Glutamatergic neuron (in vitro differentiated cells): ENCODE measurements at regions not wholly inside any gene's neighbourhood (a gene's known extent, or its start where the extent isn't known, plus 50 kb on each side); places are given as distances from the start of the nearest gene placed in this dataset.
A peak's percentile ranks its signal among the peaks of the same experiment; 100 is the strongest.

ENCODE experiments used
- DNase-seq: peaks from one replicate; pipeline ENCODE4 v3.0.0; 2022
- H3K27ac Mint-ChIP-seq: one replicate; pipeline ENCODE4 v1.8.0; 2020; ENCODE audit warnings: mild to moderate bottlenecking, mixed read lengths, inconsistent platforms; ENCODE audit not compliant: unreplicated experiment
- H3K27me3 Mint-ChIP-seq: one replicate; pipeline ENCODE4 v1.8.0; 2020; ENCODE audit warnings: mild to moderate bottlenecking, moderate library complexity, mixed read lengths, inconsistent platforms; ENCODE audit not compliant: unreplicated experiment
- H3K36me3 Mint-ChIP-seq: one replicate; pipeline ENCODE4 v1.8.0; 2020; ENCODE audit warnings: mild to moderate bottlenecking, mixed read lengths, inconsistent platforms; ENCODE audit not compliant: unreplicated experiment
- H3K4me1 Mint-ChIP-seq: one replicate; pipeline ENCODE4 v1.8.0; 2020; ENCODE audit warnings: mild to moderate bottlenecking, low read depth, mixed read lengths, inconsistent platforms; ENCODE audit not compliant: unreplicated experiment
- H3K4me3 Mint-ChIP-seq: one replicate; pipeline ENCODE4 v1.8.0; 2020; ENCODE audit warnings: mild to moderate bottlenecking, mixed read lengths, inconsistent platforms; ENCODE audit not compliant: unreplicated experiment
- H3K9me3 Mint-ChIP-seq: one replicate; pipeline ENCODE4 v1.8.0; 2020; ENCODE audit warnings: mild to moderate bottlenecking, moderate library complexity, mixed read lengths, inconsistent platforms; ENCODE audit not compliant: unreplicated experiment
- TF ChIP-seq, protein P1 (sequence below): fragments of 200-600 bp; sonication (generic); IDR thresholded peaks from one replicate; pipeline ENCODE4 v1.5.0; 2021; ENCODE audit not compliant: partially characterized antibody, unreplicated experiment

DNA sequence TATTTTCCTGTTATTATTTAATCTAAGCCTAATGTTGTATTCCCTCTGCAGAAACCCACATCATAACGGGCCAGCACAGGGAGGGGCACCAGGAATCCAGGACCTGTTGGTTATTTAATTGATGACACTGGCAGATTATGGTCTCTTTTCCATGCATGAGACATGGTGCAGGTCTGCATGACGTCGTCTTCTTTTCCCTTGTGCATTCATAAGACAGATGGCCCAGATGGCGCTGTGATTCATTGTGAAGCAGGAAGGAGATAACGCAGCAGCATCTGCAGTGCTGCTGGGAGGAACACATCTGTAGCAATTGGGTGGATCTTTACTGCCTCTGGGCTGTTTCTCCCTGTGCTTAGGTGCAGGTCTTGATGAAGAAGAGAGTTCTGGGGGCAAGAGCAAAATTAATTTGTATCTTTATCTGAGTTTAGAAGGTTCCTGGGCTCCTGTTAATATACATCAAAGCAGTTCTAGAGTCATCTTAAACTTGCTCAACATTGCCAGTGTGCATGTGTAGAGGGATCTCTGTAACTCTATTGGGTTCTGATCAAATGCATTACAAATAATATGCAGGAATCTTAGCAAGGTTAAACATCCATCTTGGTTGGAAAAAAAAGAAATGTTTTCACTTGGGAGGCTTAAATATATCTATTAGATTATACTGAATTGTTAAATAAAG is 176.1 kb downstream of the PCSK1 start:
- H3K4me1 Mint-ChIP-seq = peaks cover 47% of the 10 kb centered on the region
- DNase-seq = peak; percentile 82
- H3K36me3 Mint-ChIP-seq = peaks cover 6% of the 10 kb centered on the region
- peak overlapping the region; percentile 97 for H3K27ac Mint-ChIP-seq
- H3K9me3 Mint-ChIP-seq = peaks cover 10% of the 10 kb centered on the region
- H3K27me3 Mint-ChIP-seq = no peaks in the 10 kb centered on the region
- peak overlapping the region; percentile 53 for H3K4me3 Mint-ChIP-seq
- TF ChIP-seq, protein P1, sequence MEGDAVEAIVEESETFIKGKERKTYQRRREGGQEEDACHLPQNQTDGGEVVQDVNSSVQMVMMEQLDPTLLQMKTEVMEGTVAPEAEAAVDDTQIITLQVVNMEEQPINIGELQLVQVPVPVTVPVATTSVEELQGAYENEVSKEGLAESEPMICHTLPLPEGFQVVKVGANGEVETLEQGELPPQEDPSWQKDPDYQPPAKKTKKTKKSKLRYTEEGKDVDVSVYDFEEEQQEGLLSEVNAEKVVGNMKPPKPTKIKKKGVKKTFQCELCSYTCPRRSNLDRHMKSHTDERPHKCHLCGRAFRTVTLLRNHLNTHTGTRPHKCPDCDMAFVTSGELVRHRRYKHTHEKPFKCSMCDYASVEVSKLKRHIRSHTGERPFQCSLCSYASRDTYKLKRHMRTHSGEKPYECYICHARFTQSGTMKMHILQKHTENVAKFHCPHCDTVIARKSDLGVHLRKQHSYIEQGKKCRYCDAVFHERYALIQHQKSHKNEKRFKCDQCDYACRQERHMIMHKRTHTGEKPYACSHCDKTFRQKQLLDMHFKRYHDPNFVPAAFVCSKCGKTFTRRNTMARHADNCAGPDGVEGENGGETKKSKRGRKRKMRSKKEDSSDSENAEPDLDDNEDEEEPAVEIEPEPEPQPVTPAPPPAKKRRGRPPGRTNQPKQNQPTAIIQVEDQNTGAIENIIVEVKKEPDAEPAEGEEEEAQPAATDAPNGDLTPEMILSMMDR = no peak

DNA sequence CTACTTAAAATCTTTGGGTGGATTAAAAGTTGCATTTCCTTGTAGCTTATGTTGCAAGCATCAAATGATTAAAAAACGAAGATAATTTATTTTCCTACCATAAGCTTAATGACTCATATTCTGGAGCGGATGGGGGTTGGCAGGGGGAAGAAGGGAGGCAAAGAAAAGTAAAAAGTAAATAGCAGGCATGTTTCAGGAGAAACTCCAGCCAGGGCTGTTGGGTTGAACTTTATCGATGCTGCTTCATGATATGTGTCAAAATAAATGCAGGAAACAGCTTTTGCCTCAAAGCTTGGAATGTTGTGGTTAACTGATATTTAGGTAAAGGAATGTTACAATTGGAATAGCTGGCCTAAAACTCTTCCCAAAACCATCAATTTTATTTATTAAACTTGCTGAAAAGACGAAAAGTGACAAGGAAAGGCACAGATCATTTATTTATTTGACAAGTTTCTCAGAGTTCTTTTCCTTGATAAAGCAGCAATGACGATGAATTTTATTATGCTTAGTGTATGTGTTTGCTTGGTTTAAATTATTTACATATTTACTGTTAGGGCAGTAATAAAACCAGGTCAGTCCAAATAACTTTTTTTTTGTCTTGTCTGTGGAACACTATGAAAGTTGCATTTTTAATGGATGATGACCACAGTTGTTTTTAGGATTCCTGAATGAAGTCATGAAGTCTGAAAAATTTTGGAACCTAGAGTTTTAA is 177.9 kb downstream of the PCSK1 start:
- Mint-ChIP-seq H3K27me3 (no peaks in the 10 kb centered on the region), H3K27ac (peak overlapping the region; percentile 23), H3K36me3 (peaks cover 6% of the 10 kb centered on the region), H3K4me1 (peaks cover 47% of the 10 kb centered on the region), H3K9me3 (peaks cover 10% of the 10 kb centered on the region), H3K4me3 (no peak overlapping the region)
- DNase-seq = no peak
- TF ChIP-seq, protein P1 = no peak

DNA sequence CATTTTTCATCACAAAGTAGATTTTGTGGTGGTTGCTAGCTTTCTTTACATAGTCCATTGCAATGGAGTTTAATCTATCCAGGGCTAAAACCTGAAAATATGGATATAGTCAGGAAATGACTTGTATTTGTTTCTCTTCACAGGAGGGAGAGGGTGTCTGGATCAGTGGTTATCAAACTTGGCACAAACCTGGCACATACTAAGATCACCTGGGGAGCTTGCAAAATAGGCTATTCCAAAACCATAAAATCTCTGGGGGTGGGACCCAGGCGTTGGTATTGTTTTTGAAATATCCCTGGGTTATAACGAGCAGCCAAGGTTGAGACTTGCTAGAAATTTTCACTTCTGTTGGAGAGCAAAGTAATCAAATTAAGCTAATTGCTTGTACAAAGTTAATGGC is 179.9 kb downstream of the PCSK1 start:
- no peaks in the 10 kb centered on the region for H3K27me3 Mint-ChIP-seq

DNA sequence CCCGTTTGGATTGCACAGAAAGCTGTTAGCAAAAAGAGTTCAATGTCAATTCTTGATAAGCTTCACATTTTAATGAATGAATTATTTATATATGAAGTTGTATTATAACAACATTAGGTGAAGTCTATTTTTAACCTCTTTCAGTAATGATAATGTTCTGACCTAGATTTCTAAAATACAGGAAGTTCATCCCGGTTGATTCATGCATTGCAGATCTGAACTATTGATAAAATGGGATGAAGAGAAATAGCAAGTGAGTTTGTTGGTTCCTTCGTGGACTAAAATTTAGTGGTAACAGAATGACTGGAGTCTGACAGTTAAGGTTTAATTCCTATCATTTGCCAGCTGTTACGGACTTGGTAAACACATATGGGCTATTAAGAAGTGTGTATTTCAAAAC is 180.5 kb downstream of the PCSK1 start:
- H3K4me3 Mint-ChIP-seq = no peak overlapping the region
- H3K27ac Mint-ChIP-seq = no peak overlapping the region
- peaks cover 8% of the 10 kb centered on the region for H3K9me3 Mint-ChIP-seq
- TF ChIP-seq, protein P1 = no peak
- H3K4me1 Mint-ChIP-seq = peaks cover 33% of the 10 kb centered on the region
- no peaks in the 10 kb centered on the region for H3K27me3 Mint-ChIP-seq
- H3K36me3 Mint-ChIP-seq = peaks cover 6% of the 10 kb centered on the region
- DNase-seq = no peak

More for the DNA sequence above, 179.9 kb downstream of the PCSK1 start:
- H3K4me3 Mint-ChIP-seq = no peak overlapping the region
- H3K36me3 Mint-ChIP-seq = peaks cover 6% of the 10 kb centered on the region
- H3K4me1 Mint-ChIP-seq = peaks cover 34% of the 10 kb centered on the region
- H3K27ac Mint-ChIP-seq = no peak overlapping the region
- peaks cover 10% of the 10 kb centered on the region for H3K9me3 Mint-ChIP-seq
- TF ChIP-seq, protein P1 = no peak
- no peak for DNase-seq

DNA sequence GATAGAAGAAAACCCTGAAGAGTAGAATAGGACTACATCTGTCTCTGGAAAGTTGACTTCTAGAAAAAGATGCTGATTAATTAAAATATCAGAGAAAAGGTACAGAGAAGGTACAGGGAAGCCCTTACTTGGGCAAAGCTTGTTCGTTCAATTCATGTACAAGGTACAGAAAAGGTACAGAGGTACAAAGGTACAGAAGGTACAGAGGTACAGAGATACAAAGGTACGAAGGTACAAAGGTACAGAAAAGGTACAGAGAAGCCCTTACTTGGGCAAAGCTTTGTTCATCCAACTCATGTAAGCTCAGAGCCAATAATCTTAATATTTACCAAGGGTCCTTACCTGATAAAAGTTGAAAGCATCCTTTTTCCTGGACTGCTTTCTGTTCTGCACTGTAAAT is 182.3 kb downstream of the PCSK1 start:
- Mint-ChIP-seq H3K9me3 (no peaks in the 10 kb centered on the region), H3K4me3 (no peak overlapping the region), H3K4me1 (peaks cover 29% of the 10 kb centered on the region), H3K36me3 (peaks cover 6% of the 10 kb centered on the region), H3K27ac (no peak overlapping the region), H3K27me3 (no peaks in the 10 kb centered on the region)
- TF ChIP-seq, protein P1 = no peak
- no peak for DNase-seq
